ENCODE measurements at regions not wholly inside any gene's neighbourhood (a gene's known extent, or its start where the extent isn't known, plus 50 kb on each side); places are given as distances from the start of the nearest gene placed in this dataset.

GRCh38 chr3:22351806-22352205 lies 600.8 kb upstream of the ZNF385D start:
- TF ChIP-seq, protein P1, sequence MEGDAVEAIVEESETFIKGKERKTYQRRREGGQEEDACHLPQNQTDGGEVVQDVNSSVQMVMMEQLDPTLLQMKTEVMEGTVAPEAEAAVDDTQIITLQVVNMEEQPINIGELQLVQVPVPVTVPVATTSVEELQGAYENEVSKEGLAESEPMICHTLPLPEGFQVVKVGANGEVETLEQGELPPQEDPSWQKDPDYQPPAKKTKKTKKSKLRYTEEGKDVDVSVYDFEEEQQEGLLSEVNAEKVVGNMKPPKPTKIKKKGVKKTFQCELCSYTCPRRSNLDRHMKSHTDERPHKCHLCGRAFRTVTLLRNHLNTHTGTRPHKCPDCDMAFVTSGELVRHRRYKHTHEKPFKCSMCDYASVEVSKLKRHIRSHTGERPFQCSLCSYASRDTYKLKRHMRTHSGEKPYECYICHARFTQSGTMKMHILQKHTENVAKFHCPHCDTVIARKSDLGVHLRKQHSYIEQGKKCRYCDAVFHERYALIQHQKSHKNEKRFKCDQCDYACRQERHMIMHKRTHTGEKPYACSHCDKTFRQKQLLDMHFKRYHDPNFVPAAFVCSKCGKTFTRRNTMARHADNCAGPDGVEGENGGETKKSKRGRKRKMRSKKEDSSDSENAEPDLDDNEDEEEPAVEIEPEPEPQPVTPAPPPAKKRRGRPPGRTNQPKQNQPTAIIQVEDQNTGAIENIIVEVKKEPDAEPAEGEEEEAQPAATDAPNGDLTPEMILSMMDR (IDR thresholded peaks at IDR 0.05; ENCODE audit: low read depth, low read length) = no peak
- in situ Hi-C loops (cut with HindIII; ENCODE audit: low sequenced_read_pairs) = no loop called here
- no peak for DNase-seq (ENCODE audit: low read depth, low spot score)
- no peak overlapping the region for H3K4me3 ChIP-seq (ENCODE audit: low read depth, low read length)

- DNase-seq (ENCODE audit: low read depth, low spot score) = no peak
- in situ Hi-C loops (cut with HindIII; ENCODE audit: low sequenced_read_pairs) = no loop called here
- no peak overlapping the region for H3K4me3 ChIP-seq (ENCODE audit: low read depth, low read length)
These were observed 602.1 kb upstream of the ZNF385D start for GRCh38 chr3:22353126-22353525.

DNA sequence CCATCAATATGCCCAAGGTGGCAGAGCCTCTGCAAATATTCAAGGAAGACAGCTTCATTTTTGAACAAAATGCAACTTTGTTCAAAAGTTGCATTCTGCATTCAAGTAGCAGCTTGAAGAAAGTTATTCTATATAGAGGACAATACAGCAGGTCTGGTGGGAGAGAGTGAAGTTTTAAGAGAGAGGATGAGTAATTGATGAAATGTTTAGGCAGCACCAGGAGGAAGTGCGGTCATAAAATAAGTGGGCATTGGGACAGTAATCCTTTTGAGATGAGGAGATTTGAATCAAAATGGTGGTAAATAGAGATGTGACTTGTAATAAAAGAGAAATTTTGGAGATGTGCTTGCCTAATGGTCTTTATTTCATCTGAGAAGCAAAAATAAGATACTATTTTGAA lies 607.3 kb upstream of the ZNF385D start:
- TF ChIP-seq, protein P1 (IDR thresholded peaks at IDR 0.05; ENCODE audit: low read depth, low read length) = no peak
- no peak for DNase-seq (ENCODE audit: low read depth, low spot score)
- in situ Hi-C loops (cut with HindIII; ENCODE audit: low sequenced_read_pairs) = no loop called here

More at GRCh38 chr3:22353126-22353525, 602.1 kb upstream of the ZNF385D start:
- TF ChIP-seq, protein P1 (IDR thresholded peaks at IDR 0.05; ENCODE audit: low read depth, low read length) = no peak

DNA sequence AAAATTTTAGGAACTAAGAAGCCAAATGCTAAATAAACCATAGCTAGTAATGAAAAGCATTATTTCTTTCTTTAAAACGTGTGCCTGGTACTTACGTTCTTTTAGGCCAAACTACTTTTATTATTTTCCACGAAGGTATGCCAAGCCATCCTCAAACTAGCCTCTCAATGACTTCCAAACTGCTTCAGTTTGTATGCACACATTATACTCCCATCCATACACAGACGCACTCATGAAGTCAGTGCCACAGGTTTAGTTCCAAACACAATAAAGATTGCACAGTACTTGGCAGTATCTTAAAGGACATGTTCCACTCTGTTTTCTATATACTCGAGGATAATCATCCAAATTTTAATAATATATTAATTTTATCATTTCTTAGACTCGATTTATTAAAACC lies 609.2 kb upstream of the ZNF385D start:
- in situ Hi-C loops (cut with HindIII; ENCODE audit: low sequenced_read_pairs) = no loop called here
- no peak overlapping the region for H3K4me3 ChIP-seq (ENCODE audit: low read depth, low read length)
- TF ChIP-seq, protein P1 (IDR thresholded peaks at IDR 0.05; ENCODE audit: low read depth, low read length) = no peak
- no peak for DNase-seq (ENCODE audit: low read depth, low spot score)

More for the DNA sequence above, 607.3 kb upstream of the ZNF385D start:
- H3K4me3 ChIP-seq (ENCODE audit: low read depth, low read length) = no peak overlapping the region

DNA sequence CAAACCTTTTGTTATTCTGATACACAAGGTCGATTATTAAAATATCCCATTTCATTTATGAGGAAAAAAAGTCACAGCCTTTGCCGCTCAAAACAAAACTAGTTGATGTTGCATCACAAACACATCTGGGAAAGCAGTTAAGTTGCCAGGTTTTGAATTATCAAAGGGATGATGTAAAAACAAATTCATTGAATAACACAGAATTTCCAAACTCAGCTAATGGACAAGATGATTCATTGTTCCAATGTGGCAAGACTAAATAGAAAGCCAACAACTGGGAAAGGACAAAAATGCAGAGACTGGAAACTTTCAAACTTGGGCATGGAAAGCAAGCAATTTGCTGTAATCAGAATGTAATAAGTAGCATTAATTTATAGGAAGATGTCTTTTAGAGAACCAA lies 610.0 kb upstream of the ZNF385D start:
- in situ Hi-C loops (cut with HindIII; ENCODE audit: low sequenced_read_pairs) = no loop called here
- DNase-seq (ENCODE audit: low read depth, low spot score) = peak; percentile 14
- no peak overlapping the region for H3K4me3 ChIP-seq (ENCODE audit: low read depth, low read length)
- TF ChIP-seq, protein P1 (IDR thresholded peaks at IDR 0.05; ENCODE audit: low read depth, low read length) = no peak

DNA sequence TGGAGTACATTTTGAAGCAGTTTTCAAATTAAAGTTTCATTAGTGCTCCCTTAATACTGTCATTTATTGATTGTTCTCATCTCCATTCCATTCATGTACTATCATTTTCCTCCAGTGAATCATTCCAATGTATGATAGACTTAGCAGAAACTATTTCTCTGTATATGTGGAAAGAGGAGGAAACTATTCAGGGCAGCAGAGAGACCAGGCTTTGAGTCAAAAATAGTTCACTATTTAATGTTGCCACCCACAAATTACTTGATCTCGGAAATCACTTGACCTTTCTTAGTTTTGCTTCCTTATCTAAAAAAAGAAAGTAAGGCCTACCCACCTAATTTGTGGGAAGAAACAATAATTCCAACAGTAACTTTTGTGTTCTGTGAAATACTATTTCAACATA lies 610.5 kb upstream of the ZNF385D start:
- TF ChIP-seq, protein P1 (IDR thresholded peaks at IDR 0.05; ENCODE audit: low read depth, low read length) = no peak
- in situ Hi-C loops (cut with HindIII; ENCODE audit: low sequenced_read_pairs) = no loop called here
- H3K4me3 ChIP-seq (ENCODE audit: low read depth, low read length) = no peak overlapping the region
- DNase-seq (ENCODE audit: low read depth, low spot score) = peak; percentile 7

DNA sequence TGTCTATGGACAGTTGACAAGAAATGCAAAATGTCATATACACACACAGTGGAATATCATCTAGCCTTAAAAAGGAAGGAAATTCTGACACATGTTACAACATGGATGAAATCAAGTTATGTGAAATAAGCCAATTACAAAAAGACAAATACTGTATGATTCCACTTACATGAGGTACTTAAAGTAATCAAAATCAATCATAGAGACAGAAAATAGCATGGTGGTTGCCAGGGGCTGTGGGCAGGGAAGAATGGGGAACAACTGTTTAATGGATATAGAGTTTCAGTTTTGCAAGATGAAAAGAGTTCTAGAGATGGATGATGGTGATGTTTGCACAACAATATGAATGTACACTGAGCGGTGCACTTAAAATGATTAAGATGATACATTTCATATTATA lies 613.8 kb upstream of the ZNF385D start:
- in situ Hi-C loops (cut with HindIII; ENCODE audit: low sequenced_read_pairs) = no loop called here
- H3K4me3 ChIP-seq (ENCODE audit: low read depth, low read length) = no peak overlapping the region
- DNase-seq (ENCODE audit: low read depth, low spot score) = no peak
- TF ChIP-seq, protein P1 (IDR thresholded peaks at IDR 0.05; ENCODE audit: low read depth, low read length) = no peak

All from astrocyte of the spinal cord (primary cell).